NCI-H146 (cell line): ENCODE measurements at regions not wholly inside any gene's neighbourhood (a gene's known extent, or its start where the extent isn't known, plus 50 kb on each side); places are given as distances from the start of the nearest gene placed in this dataset.
"Not testable (repeated sequence)": the region's sequence is repeated elsewhere in the genome, so short reads cannot be mapped to it uniquely, and the experiment has no call there.

ENCODE experiments used
- DNase-seq: peaks from one replicate; lab custom pipeline; 2025; lab: John Stamatoyannopoulos, UW

DNA sequence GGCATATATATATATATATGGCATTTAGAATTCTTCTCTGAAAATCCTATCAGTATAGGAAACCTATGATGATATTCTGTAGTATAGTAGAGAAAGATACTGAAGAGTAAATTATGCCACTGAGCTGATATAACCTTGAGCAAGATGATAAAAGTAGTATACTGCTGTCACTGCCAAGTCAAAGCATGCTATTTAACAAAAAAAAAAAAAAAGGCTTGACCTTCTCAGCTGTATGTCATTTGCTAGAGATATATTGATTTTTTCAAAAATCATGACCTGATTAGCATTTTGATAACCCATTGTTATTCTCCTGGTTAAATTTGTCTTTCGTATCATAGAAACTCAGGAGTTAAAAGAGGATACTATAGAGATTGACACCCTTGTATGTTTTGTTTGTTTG lies 299.4 kb downstream of the ADAMTS20 start:
- DNase-seq: no peak

DNA sequence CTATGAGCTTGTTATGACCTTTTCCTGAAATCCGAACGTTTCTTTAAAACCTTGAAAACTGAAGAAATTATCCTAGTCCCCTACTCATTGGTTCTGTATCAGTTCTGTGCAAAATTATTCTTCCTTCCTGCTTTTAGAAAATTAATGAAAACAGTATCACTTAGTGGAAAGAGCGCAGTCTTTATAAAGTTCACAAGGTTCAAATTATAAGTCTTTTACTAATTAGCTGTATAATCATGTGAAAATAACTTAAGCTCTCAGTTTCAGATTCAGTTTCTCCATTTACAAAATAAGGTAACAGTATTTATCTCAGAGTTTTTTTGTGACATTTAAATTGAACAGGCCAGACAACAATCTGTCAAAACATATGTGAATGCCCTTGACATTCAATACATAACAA lies 306.1 kb downstream of the ADAMTS20 start:
- DNase-seq: no peak

DNA sequence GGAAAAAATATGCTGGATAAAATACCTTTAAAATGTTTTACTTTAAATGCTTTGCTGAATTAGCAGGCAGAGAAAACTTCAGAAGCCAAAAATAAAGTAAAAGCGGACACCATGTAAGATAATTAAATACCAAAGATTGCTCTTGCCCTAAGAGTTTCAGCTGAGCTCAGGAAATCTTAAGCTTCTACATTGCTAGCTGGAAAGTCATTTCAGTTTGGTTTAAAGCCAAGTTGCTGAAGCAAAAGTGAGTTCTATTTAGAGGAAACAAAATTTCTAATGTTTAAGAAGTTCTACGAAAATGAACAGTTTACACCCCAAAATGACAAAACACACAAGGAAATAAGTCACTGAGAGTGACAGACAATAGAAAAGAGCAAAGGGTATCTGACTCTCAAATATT lies 310.0 kb downstream of the ADAMTS20 start:
- no peak for DNase-seq

DNA sequence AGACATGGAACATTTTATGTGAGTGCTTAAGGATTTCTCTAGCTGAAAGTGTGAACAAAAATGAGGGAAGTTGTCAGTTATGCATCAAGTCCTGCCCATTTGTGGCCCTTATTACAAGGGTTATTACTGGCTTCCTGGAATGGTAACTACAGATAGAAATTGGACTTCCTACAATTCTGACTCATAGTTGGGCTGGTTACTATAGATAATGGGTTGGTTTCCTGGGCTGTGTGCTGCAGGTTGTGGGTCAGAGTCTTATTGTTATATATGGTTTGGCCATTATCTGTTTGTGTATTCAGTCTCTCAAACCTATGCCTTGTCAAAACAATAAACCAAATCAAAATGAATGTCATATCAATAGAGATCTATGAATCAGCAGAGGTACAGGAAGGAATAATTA lies 313.7 kb downstream of the ADAMTS20 start:
- DNase-seq: no peak

DNA sequence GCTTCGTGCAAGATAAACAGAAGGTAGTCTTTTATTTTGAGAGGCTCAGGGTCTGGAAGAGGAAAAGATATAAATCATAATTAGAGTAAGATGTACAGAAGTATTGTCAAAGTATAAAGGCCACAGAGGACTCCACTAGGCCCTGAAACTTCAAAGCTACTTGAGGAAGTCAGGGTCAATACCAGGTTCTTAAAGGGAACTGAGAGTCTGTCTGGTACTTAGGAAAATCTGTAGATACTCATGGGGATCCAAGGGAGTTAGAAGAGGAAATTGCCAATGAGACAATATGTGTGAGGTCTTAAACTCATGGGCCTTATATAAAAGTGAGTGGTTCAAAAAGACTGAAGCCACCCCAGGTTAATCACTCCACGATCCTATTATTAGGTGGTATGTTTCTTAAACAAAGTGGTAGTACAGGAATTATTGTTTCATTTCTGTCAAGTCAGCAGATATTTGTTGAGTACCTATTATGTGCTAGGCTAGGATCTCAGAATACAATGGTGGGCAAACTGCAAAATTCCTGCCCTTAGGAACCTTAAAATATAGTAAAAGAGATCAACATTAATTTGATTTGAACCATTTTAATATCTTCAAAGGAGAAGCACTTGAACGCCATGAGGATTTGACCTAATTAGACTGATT lies 314.6 kb downstream of the ADAMTS20 start:
- no peak for DNase-seq

DNA sequence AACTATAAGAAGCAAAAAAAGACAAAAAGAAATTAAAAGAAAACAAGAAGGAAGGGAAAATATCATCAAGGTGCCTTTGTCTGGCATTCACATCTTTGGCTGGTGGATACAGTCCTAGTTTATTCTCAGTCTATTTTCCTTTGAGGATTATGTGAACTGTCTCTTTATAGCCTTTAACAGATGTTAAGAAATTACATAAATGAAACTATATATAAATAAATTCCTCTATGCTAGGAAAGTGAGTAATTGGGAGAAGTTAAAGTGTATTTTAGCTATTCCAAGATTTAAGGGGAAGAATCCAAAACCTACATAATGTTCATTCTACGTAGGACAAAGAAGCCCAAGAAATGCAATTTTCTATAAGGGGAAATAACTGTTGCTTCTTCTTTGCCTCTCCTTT lies 316.3 kb downstream of the ADAMTS20 start:
- no peak for DNase-seq

DNA sequence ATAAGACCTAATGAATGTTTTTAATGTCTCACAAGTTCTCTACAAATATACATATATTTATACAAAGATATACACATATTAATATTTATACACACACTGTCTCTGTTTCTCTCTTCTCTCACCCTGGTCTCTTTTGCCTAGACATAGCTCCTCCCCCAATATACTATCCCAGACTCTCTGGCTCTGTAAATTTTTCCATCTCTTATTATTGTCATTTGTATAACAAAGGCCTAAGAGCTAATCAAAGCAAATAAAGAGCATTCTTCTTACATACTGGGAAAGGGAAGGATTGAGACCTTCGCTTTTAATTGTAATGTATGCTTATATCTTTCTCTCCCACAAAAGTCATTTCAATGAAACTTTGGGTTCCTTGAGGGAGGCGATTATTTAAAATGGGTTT lies 318.1 kb downstream of the ADAMTS20 start:
- DNase-seq: no peak

DNA sequence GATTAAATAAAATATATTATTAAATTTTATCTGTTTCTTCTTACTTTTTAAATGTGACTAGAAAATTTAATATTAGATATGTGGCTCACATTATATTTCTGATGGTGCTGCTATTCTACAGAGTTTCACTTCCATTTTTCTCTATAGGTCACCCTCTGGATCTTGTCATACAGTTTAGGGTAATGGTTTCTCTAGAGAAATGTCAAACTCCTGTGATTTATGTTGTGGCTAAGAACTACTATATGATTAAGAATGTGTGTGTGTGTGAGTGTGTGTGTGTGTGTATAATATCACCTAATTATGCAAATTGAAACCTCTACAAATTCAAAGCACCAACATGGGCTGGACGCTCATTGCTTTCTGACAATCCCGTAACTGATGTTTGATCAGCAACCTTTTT lies 325.9 kb downstream of the ADAMTS20 start:
- DNase-seq: no peak

DNA sequence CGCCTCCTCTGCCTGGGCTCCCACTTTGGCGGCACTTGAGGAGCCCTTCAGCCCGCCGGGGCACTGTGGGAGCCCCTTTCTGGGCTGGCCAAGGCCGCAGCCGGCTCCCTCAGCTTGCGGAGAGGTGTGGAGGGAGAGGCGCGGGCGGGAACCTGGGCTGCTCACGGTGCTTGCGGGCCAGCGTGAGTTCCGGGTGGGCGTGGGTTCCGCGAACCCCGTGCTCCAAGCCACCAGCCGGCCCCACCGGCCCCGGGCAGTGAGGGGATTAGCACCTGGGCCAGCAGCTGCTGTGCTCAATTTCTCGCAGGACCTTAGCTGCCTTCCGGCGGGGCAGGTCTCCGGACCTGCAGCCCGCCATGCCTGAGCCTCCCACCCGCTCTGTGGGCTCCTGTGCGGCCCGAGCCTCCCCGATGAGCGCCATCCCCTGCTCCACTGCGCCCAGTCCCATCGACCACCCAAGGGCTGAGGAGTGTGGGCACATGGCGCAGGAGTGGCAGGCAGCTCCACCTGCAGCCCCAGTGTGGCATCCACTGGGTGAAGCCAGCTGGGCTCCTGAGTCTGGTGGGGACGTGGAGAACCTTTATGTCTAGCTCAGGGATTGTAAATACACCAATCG lies 327.7 kb downstream of the ADAMTS20 start:
- DNase-seq: not testable (repeated sequence)

DNA sequence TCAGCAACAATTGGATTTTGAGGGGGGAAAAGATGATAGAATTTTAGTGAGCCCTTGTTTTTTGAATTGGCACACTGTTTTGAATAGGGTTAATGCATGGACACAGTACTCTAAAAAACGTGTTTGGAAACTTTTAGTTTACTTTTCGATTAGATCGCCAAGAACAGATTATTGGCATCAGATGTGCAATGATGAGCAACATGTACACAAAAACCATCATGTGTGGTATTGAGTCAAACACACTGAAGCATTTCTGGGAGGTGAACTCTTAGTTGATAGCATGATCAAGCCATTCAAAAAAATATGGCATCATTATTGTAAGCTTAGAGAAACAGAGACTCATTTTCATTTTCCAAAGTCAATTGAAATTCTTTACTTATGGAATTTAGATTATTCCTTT lies 329.2 kb downstream of the ADAMTS20 start:
- DNase-seq: no peak

DNA sequence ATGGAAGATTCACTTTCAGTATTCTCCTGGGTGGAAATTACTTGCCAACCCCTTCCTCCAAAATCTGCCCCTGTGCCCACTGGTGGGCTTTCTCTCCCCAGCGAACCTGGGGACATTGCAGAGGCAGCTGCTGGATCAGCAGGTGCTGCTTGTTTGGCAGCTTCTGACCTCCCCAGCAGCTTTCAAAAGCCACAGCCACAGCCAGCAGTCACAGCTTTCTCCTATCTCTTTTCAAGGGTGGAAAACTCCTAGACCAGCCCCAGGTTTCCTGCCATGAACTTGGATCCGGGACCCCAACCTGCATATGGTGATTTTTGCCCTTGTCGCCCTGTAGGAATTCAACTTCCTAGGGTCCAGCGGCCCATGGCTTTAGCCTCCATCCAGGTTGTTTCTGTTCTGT lies 330.8 kb downstream of the ADAMTS20 start:
- no peak for DNase-seq

DNA sequence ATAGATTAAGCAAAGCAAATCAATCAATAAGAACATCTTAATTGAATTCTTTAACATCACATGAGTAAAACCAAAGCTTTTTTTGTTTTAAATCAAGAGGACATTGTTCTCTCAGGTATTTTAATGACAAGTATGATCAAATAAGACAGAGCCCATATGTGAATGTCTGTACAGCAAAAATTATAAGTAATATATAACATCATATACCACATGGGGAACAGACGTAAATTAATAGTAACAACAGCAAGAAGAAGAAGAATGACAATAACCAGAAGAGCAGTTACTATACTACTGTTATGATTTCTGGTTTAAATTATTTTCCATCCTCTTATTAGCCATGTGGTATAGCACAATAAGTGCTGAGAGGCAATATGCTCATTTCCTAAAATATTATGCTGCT lies 335.5 kb downstream of the ADAMTS20 start:
- no peak for DNase-seq

DNA sequence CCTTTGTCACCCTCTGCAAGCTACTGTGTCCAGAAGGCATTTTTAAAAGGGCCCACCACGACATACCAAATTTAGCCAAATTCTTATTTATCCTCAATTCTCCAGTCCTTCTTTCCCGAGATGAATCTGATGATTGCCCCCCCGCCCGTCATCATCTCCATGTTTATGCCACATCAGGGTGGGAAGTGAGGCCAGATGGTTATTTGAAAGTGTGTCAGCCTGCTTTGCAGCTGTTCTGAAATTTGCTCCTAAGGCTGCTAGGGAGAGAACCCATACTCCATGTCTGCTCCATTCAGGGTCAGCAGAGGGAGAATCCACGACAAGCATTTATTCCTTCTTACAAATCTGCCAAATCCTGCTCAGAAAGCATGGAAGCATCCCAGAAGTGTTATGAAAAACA lies 337.8 kb downstream of the ADAMTS20 start:
- no peak for DNase-seq

DNA sequence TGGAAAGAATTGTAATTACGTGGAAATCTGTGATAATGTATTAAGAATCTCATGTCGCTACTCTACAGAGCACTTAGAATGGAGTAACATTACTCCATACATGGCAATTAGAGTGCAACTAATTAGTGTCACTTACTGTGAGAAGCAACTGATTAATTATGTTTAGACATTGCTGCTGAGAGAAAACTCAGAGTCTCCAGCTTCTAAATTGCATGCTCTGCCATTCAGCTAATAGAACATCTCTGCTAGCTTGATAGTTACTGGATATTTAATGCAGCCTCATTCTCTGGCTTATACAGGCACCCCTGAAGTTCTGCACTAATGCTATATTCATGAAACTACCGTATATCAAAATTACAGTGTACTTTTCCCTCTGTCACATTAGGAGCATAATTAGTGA lies 338.4 kb downstream of the ADAMTS20 start:
- no peak for DNase-seq

DNA sequence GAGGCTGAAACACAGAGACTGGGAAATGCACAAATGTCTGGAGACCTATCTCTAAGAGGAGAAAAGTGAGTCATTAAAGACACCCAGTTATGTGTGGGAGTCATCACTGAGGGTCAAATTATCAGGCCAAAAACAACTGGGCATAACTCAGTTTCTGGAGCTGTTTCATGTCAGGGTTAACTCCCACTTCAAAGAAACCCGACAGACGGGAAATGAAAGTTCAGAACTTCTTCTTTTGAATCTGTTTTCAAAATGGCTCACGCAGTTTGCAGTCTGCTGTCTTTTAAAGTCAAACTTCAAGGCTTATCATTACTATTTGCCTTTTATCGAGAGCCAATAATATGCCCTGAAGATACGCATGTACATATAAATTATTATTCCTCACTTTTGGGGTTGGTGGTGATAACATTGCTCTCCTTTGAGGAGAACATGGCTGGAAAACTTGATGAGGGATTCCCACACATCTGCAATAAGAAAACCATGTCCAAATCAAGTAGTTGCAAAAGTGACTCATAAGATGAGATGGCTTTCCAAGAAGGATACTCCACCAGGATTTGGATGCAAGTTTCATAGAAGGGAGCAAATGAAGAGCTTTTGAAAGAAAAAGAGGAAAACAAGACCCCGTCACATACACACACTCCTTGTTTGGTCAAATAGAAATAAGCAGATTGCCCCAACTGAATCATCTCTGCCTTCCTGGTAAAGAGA lies 341.4 kb downstream of the ADAMTS20 start:
- DNase-seq: no peak

DNA sequence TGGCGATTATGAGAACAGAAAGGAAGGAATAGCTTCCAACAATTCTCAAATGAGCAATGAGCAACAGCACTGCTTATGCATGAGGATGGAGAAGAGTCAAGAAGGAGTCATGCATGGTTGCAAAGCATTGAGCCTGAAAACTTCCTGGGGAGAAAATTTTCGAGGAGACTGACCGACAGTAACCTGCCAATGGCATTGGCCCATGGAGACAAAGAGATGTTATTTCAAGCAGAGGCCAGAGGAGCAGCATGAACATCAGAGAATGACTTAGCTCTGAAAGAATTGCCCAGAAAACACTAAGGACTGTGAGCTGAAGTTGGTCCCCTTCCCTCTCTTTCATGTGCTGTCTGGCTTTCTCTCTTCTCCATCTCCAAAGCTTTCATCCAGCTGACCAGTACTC lies 343.4 kb downstream of the ADAMTS20 start:
- DNase-seq: no peak

DNA sequence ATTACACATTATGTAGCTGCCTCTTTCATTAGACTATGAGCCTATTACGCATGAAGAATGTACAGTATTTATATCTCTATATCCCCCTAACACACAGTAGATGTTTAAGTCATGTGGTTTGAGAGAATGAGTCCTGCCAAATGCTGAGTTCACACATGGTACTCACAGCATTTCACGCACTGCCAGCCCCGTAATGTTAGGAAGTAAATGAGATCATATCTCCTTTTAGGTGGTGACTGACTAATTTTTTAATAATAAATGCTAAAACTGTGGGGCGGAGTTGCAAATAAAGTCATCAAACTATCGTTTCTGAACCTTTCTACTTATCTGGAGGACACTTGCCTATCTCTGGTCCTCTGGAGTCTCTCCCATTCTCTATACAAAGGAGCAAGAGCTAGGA lies 343.8 kb downstream of the ADAMTS20 start:
- no peak for DNase-seq

DNA sequence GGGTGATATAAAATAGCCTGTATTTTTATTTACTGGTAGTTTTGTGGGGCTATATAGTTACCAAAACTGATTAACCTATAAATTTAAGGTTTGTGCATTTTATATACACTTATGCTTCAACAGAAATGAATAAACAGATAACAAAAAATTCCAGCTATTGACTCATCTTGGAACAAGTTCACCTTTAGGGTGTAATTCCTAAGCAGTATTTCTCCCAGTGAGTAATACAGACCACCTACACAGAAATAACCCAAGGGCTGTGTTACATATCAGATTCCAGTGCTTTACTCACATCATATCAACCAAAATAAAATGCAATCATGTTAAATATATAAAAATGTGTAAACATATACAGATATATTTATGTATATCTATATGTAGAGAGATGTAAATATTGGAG lies 345.6 kb downstream of the ADAMTS20 start:
- DNase-seq: no peak

DNA sequence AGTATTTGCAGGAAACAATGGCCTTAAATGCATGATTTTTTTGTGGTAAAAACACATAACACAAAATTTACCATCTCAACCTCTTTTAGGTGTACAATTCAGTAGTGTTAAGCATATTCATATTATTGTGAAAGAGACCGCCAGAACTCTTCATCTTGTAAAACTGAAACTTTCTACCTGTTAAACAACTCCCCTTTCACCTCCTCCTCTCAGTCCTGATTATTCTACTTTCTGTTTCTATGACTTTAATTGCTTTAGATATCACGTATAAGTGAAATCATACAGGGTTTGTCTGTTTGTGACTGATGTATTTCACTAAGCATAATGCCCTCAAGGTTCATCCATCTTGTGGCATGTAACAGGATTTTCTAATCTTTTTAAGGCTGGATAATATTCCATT lies 353.4 kb downstream of the ADAMTS20 start:
- no peak for DNase-seq

DNA sequence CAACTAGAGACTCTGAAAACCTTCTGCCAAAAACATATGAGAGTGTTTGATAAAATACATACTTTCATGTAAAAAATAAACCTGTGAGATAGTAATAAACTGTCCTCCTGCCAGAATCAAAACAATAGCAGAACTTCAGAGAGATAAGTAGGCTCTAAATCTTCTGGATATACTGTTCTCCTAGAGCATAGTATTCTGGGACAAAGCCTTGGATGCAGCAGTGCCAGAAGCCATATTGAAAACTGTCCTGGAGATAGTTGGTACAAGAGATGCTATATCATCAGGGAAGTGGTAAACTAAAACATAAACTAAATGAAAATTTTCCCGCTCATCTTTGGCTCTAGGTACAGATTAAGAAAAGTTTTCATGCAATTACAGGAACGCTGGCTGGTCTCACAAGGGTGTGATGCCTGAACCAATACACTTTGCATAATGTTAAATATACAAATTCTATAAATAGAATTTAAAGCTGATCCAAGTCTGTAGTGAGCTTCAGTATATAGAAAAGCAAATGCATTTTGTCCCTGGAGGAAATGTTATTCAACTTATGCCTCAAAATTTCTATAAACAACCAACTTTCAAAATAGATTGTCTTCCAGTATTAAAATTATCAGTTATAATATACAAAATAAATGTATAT lies 355.6 kb downstream of the ADAMTS20 start:
- no peak for DNase-seq

DNA sequence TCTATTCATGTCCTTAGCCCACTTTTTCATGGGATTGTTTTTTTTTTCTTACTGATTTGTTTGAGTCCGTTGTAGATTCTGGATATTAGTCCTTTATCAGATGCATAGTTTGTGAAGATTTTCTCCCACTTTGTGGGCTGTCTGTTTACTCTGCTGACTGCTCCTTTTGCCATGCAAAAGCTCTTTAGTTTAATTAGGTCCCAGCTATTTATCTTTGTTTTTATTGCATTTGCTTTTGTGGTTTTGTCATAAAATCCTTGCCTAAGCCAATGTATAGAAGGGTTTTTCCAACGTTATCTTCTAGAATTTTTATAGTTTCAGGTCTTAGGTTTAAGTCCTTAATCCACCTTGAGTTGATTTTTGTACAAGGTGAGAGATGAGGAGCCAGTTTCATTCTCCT lies 358.9 kb downstream of the ADAMTS20 start:
- not testable (repeated sequence) for DNase-seq

DNA sequence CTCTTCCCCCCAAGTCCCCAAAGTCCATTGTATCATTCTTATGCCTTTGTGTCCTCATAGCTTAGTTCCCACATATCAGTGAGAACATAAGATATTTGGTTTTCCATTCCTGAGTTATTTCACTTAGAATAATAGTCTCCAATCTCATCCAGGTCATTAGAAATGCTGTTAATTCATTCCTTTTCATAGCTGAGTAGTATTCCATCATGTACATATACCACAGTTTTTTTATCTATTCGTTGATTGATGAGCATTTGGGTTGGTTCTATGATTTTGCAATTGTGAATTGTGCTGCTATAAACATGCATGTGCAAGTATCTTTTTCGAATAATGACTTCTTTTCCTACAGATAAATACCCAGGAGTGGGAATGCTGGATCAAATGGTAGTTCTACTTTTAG lies 359.6 kb downstream of the ADAMTS20 start:
- not testable (repeated sequence) for DNase-seq

DNA sequence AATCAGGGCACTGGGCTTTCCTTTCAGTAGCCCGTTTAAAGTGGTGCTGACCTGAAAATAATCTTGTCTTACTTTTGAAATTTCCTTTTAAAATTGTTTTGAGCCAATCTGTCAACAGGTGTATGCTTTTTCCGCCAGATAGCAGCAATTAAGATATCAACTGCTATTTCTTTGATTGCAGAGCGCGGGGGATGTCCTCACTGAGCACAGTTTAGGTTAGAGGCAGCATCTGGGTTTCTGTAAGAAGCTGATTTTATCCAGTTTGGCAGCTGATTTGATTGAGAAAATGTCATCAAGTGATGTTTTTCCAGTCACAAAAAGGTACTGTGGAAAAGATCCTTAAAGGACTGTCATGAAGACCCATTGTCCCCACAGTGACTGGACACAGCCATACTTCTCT lies 371.8 kb downstream of the ADAMTS20 start:
- DNase-seq: peak; percentile 34
